Kidney capillary endothelial cell (primary cell): ENCODE measurements at regions not wholly inside any gene's neighbourhood (a gene's known extent, or its start where the extent isn't known, plus 50 kb on each side); places are given as distances from the start of the nearest gene placed in this dataset.
"Not testable (repeated sequence)": the region's sequence is repeated elsewhere in the genome, so short reads cannot be mapped to it uniquely, and the experiment has no call there.

Experiments
- DNase-seq: peaks from one replicate; pipeline ENCODE4 v3.0.0-alpha.2; 2018; ENCODE audit warnings: low spot score

GRCh38 chr12:11446372-11446771, 51.0 kb upstream of the PRB2 start:
- DNase-seq = no peak

GRCh38 chr12:11457996-11458645, 62.8 kb upstream of the PRB2 start:
- DNase-seq = no peak

- DNase-seq = no peak
Observed at GRCh38 chr12:11460343-11461023, 65.1 kb upstream of the PRB2 start.

- DNase-seq = no peak
Observed at GRCh38 chr12:11461433-11461832, 66.1 kb upstream of the PRB2 start.

GRCh38 chr12:11477110-11477509, 81.7 kb upstream of the PRB2 start:
- no peak for DNase-seq

- DNase-seq = peak; percentile 52
Observed at GRCh38 chr12:11482955-11483354, 87.6 kb upstream of the PRB2 start.

- peak; percentile 85 for DNase-seq
Observed at GRCh38 chr12:11486623-11487444, 91.5 kb upstream of the PRB2 start.

GRCh38 chr12:11496157-11496851, 100.9 kb upstream of the PRB2 start:
- DNase-seq = no peak

- DNase-seq = no peak
Observed at GRCh38 chr12:11497438-11497837, 102.1 kb upstream of the PRB2 start.

GRCh38 chr12:11497995-11498394, 102.6 kb upstream of the PRB2 start:
- no peak for DNase-seq

GRCh38 chr12:11498574-11498973, 103.2 kb upstream of the PRB2 start:
- DNase-seq = not testable (repeated sequence)

GRCh38 chr12:11499806-11500187, 104.4 kb upstream of the PRB2 start:
- no peak for DNase-seq

GRCh38 chr12:11500188-11500860, 105.0 kb upstream of the PRB2 start:
- DNase-seq = peak; percentile 71

GRCh38 chr12:11500861-11501230, 105.5 kb upstream of the PRB2 start:
- no peak for DNase-seq

- no peak for DNase-seq
Observed at GRCh38 chr12:11508699-11509098, 113.3 kb upstream of the PRB2 start.

GRCh38 chr12:11509326-11509725, 114.0 kb upstream of the PRB2 start:
- DNase-seq = peak; percentile 69

- DNase-seq = peak; percentile 46
Observed at GRCh38 chr12:11510671-11511070, 115.3 kb upstream of the PRB2 start.

GRCh38 chr12:11513288-11513687, 117.9 kb upstream of the PRB2 start:
- DNase-seq = no peak

- no peak for DNase-seq
Observed at GRCh38 chr12:11517080-11517479, 121.7 kb upstream of the PRB2 start.

GRCh38 chr12:11524446-11524845, 125.0 kb upstream of the ETV6 start:
- no peak for DNase-seq

GRCh38 chr12:11534064-11534463, 115.4 kb upstream of the ETV6 start:
- no peak for DNase-seq

- no peak for DNase-seq
Observed at GRCh38 chr12:11535127-11535526, 114.3 kb upstream of the ETV6 start.
